Nephron (organoid): ENCODE measurements at regions not wholly inside any gene's neighbourhood (a gene's known extent, or its start where the extent isn't known, plus 50 kb on each side); places are given as distances from the start of the nearest gene placed in this dataset.

Experiments used
- H3K27ac Mint-ChIP-seq, 3 experiments: 2 replicates each; pipeline ENCODE4 v1.8.0; 2020; ENCODE audit warnings: mixed read lengths in 3 of 3, mild to moderate bottlenecking in 2 of 3, moderate library complexity in 1 of 3
- H3K27me3 Mint-ChIP-seq: 2 replicates; pipeline ENCODE4 v1.8.0; 2021; ENCODE audit warnings: low read depth, mild to moderate bottlenecking, moderate library complexity, mixed read lengths
- H3K36me3 Mint-ChIP-seq: 2 replicates; pipeline ENCODE4 v1.8.0; 2020; ENCODE audit warnings: low read depth, mixed read lengths
- H3K4me1 Mint-ChIP-seq: 2 replicates; pipeline ENCODE4 v1.8.0; 2020; ENCODE audit warnings: mixed read lengths
- H3K4me3 Mint-ChIP-seq, 3 experiments: 2 replicates each; pipeline ENCODE4 v1.8.0; 2020; ENCODE audit warnings: mild to moderate bottlenecking in 3 of 3, mixed read lengths in 3 of 3, moderate library complexity in 2 of 3
- H3K9me3 Mint-ChIP-seq: 2 replicates; pipeline ENCODE4 v1.8.0; 2020; ENCODE audit warnings: mixed read lengths
- TF ChIP-seq, protein P1 (sequence below), 3 experiments: fragments of 200-600 bp; sonication (generic); IDR thresholded peaks; one replicate each; pipeline ENCODE4 v1.5.0; 2021; ENCODE audit warnings: antibody characterized with exemption in 3 of 3; ENCODE audit not compliant: unreplicated experiment in 3 of 3

DNA sequence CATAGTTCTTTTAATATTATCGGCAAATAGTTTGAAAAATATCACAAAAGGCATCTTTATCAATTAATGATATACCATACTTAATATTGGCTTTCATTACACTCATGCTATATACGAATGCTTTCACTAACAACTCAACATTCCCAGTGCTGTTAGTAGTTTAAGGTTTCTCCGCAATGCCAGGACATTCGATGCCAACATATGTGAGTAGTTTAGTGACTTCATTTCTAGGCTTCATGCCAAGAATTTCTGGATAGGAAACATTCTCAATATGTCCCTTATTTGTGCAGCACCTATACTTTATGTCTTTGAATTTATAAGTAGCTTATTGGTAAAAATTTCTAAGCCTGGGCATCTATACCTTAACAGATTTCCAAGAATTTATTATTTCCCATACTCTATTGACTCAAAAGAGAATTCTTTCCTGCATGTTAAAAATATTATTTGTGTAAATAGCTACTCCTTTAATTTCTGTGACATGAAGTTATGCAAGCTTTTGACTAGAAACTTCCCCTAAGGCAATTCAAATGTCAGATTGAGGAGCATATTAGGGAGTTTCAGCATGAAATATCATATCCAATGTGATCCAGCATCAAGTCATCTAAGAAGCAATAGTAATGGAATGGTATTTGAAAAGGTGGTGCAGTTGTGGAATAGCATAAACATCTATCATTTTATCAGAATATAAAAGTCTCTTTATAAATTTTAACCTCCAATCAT is 236.0 kb upstream of the STXBP5 start:
- Mint-ChIP-seq H3K36me3 (peaks cover 9% of the 10 kb centered on the region), H3K9me3 (peaks cover 22% of the 10 kb centered on the region)

DNA sequence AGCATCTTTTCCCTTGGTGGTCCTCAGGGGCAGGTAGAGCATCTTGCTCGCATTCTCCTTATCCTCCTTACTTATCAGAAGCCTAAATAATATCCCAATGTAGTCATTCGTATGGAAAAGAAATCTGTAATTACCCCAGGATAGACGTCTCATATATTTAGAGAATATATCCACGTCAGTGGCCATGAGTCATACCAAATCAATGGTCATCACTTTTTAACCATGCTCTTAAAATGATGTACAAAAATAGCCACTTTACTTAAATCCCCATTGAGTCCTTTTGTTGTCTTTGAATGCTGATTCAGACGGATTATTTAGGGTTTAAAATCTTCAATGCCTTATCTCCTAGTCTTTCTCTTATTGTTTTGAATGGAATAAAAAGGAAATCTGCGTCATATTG is 231.7 kb upstream of the STXBP5 start:
- Mint-ChIP-seq H3K27ac (no peak overlapping the region), H3K36me3 (no peaks in the 10 kb centered on the region), H3K27me3 (no peaks in the 10 kb centered on the region), H3K9me3 (peaks cover under 1% of the 10 kb centered on the region), H3K4me3 (no peak overlapping the region), H3K4me1 (peaks cover 3% of the 10 kb centered on the region)
- TF ChIP-seq, protein P1, sequence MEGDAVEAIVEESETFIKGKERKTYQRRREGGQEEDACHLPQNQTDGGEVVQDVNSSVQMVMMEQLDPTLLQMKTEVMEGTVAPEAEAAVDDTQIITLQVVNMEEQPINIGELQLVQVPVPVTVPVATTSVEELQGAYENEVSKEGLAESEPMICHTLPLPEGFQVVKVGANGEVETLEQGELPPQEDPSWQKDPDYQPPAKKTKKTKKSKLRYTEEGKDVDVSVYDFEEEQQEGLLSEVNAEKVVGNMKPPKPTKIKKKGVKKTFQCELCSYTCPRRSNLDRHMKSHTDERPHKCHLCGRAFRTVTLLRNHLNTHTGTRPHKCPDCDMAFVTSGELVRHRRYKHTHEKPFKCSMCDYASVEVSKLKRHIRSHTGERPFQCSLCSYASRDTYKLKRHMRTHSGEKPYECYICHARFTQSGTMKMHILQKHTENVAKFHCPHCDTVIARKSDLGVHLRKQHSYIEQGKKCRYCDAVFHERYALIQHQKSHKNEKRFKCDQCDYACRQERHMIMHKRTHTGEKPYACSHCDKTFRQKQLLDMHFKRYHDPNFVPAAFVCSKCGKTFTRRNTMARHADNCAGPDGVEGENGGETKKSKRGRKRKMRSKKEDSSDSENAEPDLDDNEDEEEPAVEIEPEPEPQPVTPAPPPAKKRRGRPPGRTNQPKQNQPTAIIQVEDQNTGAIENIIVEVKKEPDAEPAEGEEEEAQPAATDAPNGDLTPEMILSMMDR (IDR thresholded peaks at IDR 0.05; ENCODE audit: unreplicated experiment in 3 of 3) = no peak

More for the DNA sequence above, 236.0 kb upstream of the STXBP5 start:
- TF ChIP-seq, protein P1 (IDR thresholded peaks at IDR 0.05; ENCODE audit: unreplicated experiment in 3 of 3) = no peak
- peaks cover 4% of the 10 kb centered on the region for H3K27me3 Mint-ChIP-seq
- no peak overlapping the region for H3K27ac Mint-ChIP-seq
- peaks cover 7% of the 10 kb centered on the region for H3K4me1 Mint-ChIP-seq
- no peak overlapping the region for H3K4me3 Mint-ChIP-seq

DNA sequence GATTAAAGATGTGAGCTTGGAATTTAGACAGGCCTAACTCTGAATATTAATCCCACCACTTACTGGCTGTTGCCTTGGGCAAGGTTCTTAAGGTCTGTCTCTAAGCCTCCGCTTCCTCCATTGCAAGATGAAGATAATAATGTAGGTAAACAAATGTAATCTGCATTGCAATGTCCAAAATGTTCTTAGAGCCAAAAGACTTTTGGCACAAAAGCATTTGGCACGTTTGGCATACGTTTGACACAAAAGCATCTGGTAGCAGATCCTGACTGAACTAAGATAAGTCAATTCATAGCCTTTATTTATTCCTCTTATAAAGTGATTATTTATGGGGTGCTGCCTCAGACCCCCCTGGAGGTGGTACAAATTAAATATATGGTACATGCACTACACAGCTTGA is 229.9 kb upstream of the STXBP5 start:
- Mint-ChIP-seq H3K4me3 (no peak overlapping the region), H3K4me1 (no peaks in the 10 kb centered on the region), H3K27me3 (no peaks in the 10 kb centered on the region), H3K27ac (no peak overlapping the region), H3K9me3 (no peaks in the 10 kb centered on the region), H3K36me3 (no peaks in the 10 kb centered on the region)
- TF ChIP-seq, protein P1 (IDR thresholded peaks at IDR 0.05; ENCODE audit: unreplicated experiment in 3 of 3) = no peak

DNA sequence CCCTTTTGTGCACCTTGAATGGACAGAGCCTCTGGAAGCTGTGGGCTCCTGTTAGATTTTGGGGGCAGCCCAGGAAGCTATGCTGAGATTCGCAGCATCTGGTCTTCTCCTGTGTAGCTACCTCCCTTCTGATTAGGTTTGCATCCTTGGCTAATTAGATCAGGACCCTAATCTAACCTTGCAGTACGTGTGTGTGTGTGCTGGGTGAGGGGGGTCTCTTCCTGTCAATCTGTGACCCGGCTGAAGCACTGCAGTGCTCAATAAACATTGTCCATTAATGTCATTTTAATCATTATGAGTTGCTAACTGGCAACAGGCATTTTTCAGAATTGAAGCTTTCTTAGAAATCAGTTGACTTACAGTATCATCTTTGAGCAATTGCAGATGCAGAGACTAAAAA is 229.1 kb upstream of the STXBP5 start:
- Mint-ChIP-seq H3K4me3 (no peak overlapping the region), H3K36me3 (no peaks in the 10 kb centered on the region), H3K9me3 (no peaks in the 10 kb centered on the region), H3K4me1 (no peaks in the 10 kb centered on the region), H3K27me3 (no peaks in the 10 kb centered on the region), H3K27ac (no peak overlapping the region)
- TF ChIP-seq, protein P1 (IDR thresholded peaks at IDR 0.05; ENCODE audit: unreplicated experiment in 3 of 3) = no peak

DNA sequence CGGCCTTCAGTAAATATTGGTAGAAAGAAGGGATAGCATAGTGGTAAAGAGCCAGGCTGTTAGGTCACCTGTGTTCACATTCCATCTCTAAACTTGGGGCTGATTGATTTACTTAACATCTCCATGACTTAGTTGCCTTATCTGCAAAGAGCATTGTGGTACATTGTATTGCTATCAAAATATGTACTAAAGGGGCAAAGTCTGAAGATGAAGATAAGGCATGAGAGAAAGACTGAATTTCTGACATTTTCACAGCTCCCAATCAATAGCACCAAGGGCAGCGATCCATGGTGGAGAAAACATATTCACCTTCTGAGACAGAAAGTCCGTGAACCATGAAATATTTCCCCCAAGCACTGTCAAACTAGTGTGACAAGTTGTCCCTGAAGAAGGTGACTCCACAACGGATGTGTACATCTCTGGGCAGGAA is 223.3 kb upstream of the STXBP5 start:
- Mint-ChIP-seq H3K27ac (no peak overlapping the region), H3K36me3 (no peaks in the 10 kb centered on the region), H3K27me3 (peaks cover 3% of the 10 kb centered on the region), H3K4me3 (no peak overlapping the region), H3K9me3 (peaks cover 3% of the 10 kb centered on the region), H3K4me1 (peaks cover 11% of the 10 kb centered on the region)
- TF ChIP-seq, protein P1 (IDR thresholded peaks at IDR 0.05; ENCODE audit: unreplicated experiment in 3 of 3) = no peak

DNA sequence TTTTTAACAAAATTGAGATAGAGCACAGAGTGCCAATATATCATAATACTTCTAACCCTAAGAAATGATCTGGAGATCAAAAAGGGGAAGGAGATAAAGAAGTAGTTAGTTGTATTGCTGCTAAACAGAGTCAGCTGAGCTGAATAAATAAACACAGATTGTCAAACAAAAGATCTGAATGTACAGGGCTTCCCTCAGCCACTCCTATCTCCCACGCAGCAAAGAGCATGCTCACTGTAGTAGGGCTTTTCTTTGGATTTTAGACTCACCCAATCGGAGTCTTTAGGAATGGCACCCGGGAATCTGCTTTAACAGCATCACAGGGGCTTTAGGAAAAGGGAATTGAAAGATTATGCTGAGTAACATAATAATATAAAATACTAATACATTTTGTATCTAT is 222.2 kb upstream of the STXBP5 start:
- Mint-ChIP-seq H3K4me3 (no peak overlapping the region), H3K27me3 (peaks cover 5% of the 10 kb centered on the region), H3K9me3 (peaks cover 4% of the 10 kb centered on the region), H3K27ac (no peak overlapping the region), H3K36me3 (no peaks in the 10 kb centered on the region), H3K4me1 (peaks cover 11% of the 10 kb centered on the region)
- TF ChIP-seq, protein P1 (IDR thresholded peaks at IDR 0.05; ENCODE audit: unreplicated experiment in 3 of 3) = no peak
